Loucy (cell line): ENCODE measurements at regions not wholly inside any gene's neighbourhood (a gene's known extent, or its start where the extent isn't known, plus 50 kb on each side); places are given as distances from the start of the nearest gene placed in this dataset.

Source experiments
- H2AFZ ChIP-seq: fragments of 200-600 bp; sonication (generic); 2 replicates; pipeline ENCODE4 v1.6.0; 2016; ENCODE audit warnings: antibody characterized with exemption, mild to moderate bottlenecking, low read length, moderate library complexity
- H3F3A ChIP-seq: fragments of 200-600 bp; 2 replicates; pipeline ENCODE4 v1.6.0; 2016; ENCODE audit warnings: antibody characterized with exemption, low read depth, mild to moderate bottlenecking
- H3K27me3 ChIP-seq: fragments of 200-600 bp; sonication (generic); 2 replicates; pipeline ENCODE4 v1.6.1; 2014; ENCODE audit warnings: low read length, mild to moderate bottlenecking; ENCODE audit not compliant: insufficient read depth, poor library complexity, severe bottlenecking
- H3K36me3 ChIP-seq: fragments of 200-600 bp; sonication (generic); 2 replicates; pipeline ENCODE4 v1.6.1; 2016; ENCODE audit warnings: low read length; ENCODE audit not compliant: insufficient read depth
- H3K4me1 ChIP-seq: fragments of 200-600 bp; sonication (generic); 2 replicates; pipeline ENCODE4 v1.5.1; 2014; ENCODE audit warnings: low read length, mild to moderate bottlenecking; ENCODE audit not compliant: insufficient read depth, poor library complexity, severe bottlenecking
- H3K4me2 ChIP-seq: fragments of 200-600 bp; sonication (generic); 2 replicates; pipeline ENCODE4 v1.6.0; 2014; ENCODE audit warnings: antibody characterized with exemption, low read length, low read depth, mild to moderate bottlenecking; ENCODE audit not compliant: poor library complexity, severe bottlenecking
- H3K4me3 ChIP-seq: fragments of 200-600 bp; sonication (generic); 2 replicates; pipeline ENCODE4 v1.5.1; 2014; ENCODE audit warnings: low read length, mild to moderate bottlenecking, mixed read lengths; ENCODE audit not compliant: poor library complexity, severe bottlenecking
- H3K79me2 ChIP-seq: fragments of 200-600 bp; sonication (generic); 2 replicates; pipeline ENCODE4 v1.6.1; 2014; ENCODE audit warnings: low read length; ENCODE audit not compliant: insufficient read depth
- H3K9ac ChIP-seq: fragments of 200-600 bp; sonication (generic); 2 replicates; pipeline ENCODE4 v1.6.0; 2014; ENCODE audit warnings: mild to moderate bottlenecking, low read depth, low read length, moderate library complexity; ENCODE audit not compliant: poor library complexity, severe bottlenecking
- H3K9me2 ChIP-seq: fragments of 200-600 bp; sonication (generic); replicated peaks from 2 replicates; pipeline ENCODE4 v1.6.1; 2016; ENCODE audit warnings: low read depth, low read length, mixed read lengths
- H3K9me3 ChIP-seq: fragments of 200-600 bp; sonication (generic); 2 replicates; pipeline ENCODE4 v1.6.1; 2014; ENCODE audit warnings: mild to moderate bottlenecking, antibody characterized with exemption, low read length, low read depth; ENCODE audit not compliant: insufficient read depth
- H4K20me1 ChIP-seq: fragments of 200-600 bp; sonication (generic); 2 replicates; pipeline ENCODE4 v1.6.0; 2014; ENCODE audit warnings: antibody characterized with exemption, low read length, mild to moderate bottlenecking; ENCODE audit not compliant: insufficient read depth, poor library complexity, severe bottlenecking
- CTCF ChIP-seq: fragments of 200-600 bp; sonication (generic); conservative IDR thresholded peaks from 2 replicates; pipeline ENCODE4 v1.5.1; 2014; ENCODE audit warnings: mild to moderate bottlenecking, antibody characterized with exemption, low read length
- EZH2phosphoT487 ChIP-seq: fragments of 200-600 bp; IDR thresholded peaks from 2 replicates; pipeline ENCODE4 v1.6.1; 2018; ENCODE audit warnings: antibody characterized with exemption, mild to moderate bottlenecking, moderate library complexity, borderline replicate concordance

GRCh38 chr1:81424061-81424460 is 376.7 kb upstream of the ADGRL2 start:
- Histone ChIP-seq H3F3A (no peaks in the 10 kb centered on the region), H3K79me2 (no peaks in the 10 kb centered on the region), H3K9me3 (no peaks in the 10 kb centered on the region), H3K4me3 (no peak overlapping the region), H3K4me1 (no peaks in the 10 kb centered on the region), H3K27me3 (no peaks in the 10 kb centered on the region), H3K4me2 (no peak overlapping the region), H4K20me1 (no peaks in the 10 kb centered on the region), H3K9me2 (no peaks in the 10 kb centered on the region), H3K9ac (no peak overlapping the region), H2AFZ (no peak overlapping the region), H3K36me3 (no peaks in the 10 kb centered on the region)
- TF ChIP-seq EZH2phosphoT487 (no peak), CTCF (no peak)

GRCh38 chr1:81420760-81421159 is 380.0 kb upstream of the ADGRL2 start:
- Histone ChIP-seq H3K4me3 (no peak overlapping the region), H3F3A (no peaks in the 10 kb centered on the region), H3K9me3 (no peaks in the 10 kb centered on the region), H3K4me2 (no peak overlapping the region), H3K79me2 (no peaks in the 10 kb centered on the region), H3K9me2 (no peaks in the 10 kb centered on the region), H3K9ac (no peak overlapping the region), H3K36me3 (no peaks in the 10 kb centered on the region), H3K4me1 (no peaks in the 10 kb centered on the region), H2AFZ (no peak overlapping the region), H4K20me1 (no peaks in the 10 kb centered on the region), H3K27me3 (no peaks in the 10 kb centered on the region)
- TF ChIP-seq EZH2phosphoT487 (no peak), CTCF (no peak)

GRCh38 chr1:81414488-81415015 is 386.2 kb upstream of the ADGRL2 start:
- Histone ChIP-seq H3K9me3 (no peaks in the 10 kb centered on the region), H4K20me1 (no peaks in the 10 kb centered on the region), H3K79me2 (no peaks in the 10 kb centered on the region), H3K9ac (no peak overlapping the region), H3K27me3 (no peaks in the 10 kb centered on the region), H3K4me1 (no peaks in the 10 kb centered on the region), H2AFZ (no peak overlapping the region), H3K4me3 (no peak overlapping the region), H3K9me2 (no peaks in the 10 kb centered on the region), H3K4me2 (no peak overlapping the region), H3K36me3 (no peaks in the 10 kb centered on the region), H3F3A (no peaks in the 10 kb centered on the region)
- TF ChIP-seq CTCF (peak; percentile 42), EZH2phosphoT487 (no peak)
